ENCODE measurements at regions not wholly inside any gene's neighbourhood (a gene's known extent, or its start where the extent isn't known, plus 50 kb on each side); places are given as distances from the start of the nearest gene placed in this dataset.

DNA sequence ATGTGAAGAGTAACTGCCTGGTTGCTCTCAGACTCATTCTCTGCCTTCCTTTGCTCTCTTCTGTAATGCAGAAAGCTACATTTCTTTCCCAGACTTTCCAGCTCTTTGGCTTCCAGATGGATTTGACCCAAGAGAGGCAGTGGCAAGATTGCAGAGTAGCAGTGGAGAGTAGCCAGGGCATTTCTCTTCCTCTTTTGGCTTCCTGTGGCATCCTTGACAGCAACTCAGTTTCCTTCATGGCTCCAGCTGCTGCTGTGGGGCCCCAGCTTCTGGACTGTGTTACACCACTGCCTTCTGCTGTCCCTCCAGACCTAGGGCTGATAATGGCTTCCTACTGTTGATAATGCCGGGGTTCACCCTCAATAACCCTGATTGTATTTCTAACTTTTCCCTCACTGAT lies 469.4 kb upstream of the SPRED2 start:
- POLR2A ChIA-PET (ENCODE audit: unreplicated experiment): interaction anchor here (0.6 kb wide), 1 partner anchor 675 kb away, joined by 3 read pairs; no protein-coding TSS in a partner anchor
- Histone ChIP-seq H3K27me3 (ENCODE audit: control insufficient read depth, insufficient read depth, low read length) (no peaks in the 10 kb centered on the region; the same call in 1 of the 2 replicates), H3K27ac (ENCODE audit: insufficient read depth, low read length) (no peak overlapping the region)

More for the DNA sequence above, 469.4 kb upstream of the SPRED2 start:
- H4K8ac ChIP-seq (ENCODE audit: low read depth in 2 of 2, low read length in 2 of 2): no peak overlapping the region
- TF ChIP-seq MAFK (IDR thresholded peaks at IDR 0.05; ENCODE audit: low read depth, low read length) (no peak), POLR2A (IDR thresholded peaks at IDR 0.05; ENCODE audit: low read depth, low read length) (no peak), RAD21 (IDR thresholded peaks at IDR 0.05; ENCODE audit: low read length) (no peak), RFX5 (IDR thresholded peaks at IDR 0.05; ENCODE audit: low read depth, low read length) (no peak), CHD1 (IDR thresholded peaks at IDR 0.05; ENCODE audit: low read depth, low read length) (no peak), NFE2L2 (IDR thresholded peaks at IDR 0.05; ENCODE audit: low read depth, low read length) (no peak), CEBPB (IDR thresholded peaks at IDR 0.05; ENCODE audit: low read depth, low read length) (no peak), FOS (IDR thresholded peaks at IDR 0.05; ENCODE audit: low read depth, low read length) (no peak), MXI1 (IDR thresholded peaks at IDR 0.05; ENCODE audit: borderline replicate concordance, low read depth, low read length) (no peak), BHLHE40 (IDR thresholded peaks at IDR 0.05; ENCODE audit: low read depth, low read length) (no peak), RCOR1 (IDR thresholded peaks at IDR 0.05; ENCODE audit: insufficient replicate concordance, low read length) (no peak), SMC3 (IDR thresholded peaks at IDR 0.05; ENCODE audit: low read depth, low read length) (no peak)
- TF ChIP-seq, protein P1, sequence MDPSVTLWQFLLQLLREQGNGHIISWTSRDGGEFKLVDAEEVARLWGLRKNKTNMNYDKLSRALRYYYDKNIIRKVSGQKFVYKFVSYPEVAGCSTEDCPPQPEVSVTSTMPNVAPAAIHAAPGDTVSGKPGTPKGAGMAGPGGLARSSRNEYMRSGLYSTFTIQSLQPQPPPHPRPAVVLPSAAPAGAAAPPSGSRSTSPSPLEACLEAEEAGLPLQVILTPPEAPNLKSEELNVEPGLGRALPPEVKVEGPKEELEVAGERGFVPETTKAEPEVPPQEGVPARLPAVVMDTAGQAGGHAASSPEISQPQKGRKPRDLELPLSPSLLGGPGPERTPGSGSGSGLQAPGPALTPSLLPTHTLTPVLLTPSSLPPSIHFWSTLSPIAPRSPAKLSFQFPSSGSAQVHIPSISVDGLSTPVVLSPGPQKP (IDR thresholded peaks at IDR 0.05; ENCODE audit: borderline replicate concordance, low read depth, low read length): no peak
- TF ChIP-seq, protein P2, sequence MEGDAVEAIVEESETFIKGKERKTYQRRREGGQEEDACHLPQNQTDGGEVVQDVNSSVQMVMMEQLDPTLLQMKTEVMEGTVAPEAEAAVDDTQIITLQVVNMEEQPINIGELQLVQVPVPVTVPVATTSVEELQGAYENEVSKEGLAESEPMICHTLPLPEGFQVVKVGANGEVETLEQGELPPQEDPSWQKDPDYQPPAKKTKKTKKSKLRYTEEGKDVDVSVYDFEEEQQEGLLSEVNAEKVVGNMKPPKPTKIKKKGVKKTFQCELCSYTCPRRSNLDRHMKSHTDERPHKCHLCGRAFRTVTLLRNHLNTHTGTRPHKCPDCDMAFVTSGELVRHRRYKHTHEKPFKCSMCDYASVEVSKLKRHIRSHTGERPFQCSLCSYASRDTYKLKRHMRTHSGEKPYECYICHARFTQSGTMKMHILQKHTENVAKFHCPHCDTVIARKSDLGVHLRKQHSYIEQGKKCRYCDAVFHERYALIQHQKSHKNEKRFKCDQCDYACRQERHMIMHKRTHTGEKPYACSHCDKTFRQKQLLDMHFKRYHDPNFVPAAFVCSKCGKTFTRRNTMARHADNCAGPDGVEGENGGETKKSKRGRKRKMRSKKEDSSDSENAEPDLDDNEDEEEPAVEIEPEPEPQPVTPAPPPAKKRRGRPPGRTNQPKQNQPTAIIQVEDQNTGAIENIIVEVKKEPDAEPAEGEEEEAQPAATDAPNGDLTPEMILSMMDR (conservative IDR thresholded peaks at IDR 0.05; ENCODE audit: low read depth, low read length): no peak
- TF ChIP-seq, protein P3, sequence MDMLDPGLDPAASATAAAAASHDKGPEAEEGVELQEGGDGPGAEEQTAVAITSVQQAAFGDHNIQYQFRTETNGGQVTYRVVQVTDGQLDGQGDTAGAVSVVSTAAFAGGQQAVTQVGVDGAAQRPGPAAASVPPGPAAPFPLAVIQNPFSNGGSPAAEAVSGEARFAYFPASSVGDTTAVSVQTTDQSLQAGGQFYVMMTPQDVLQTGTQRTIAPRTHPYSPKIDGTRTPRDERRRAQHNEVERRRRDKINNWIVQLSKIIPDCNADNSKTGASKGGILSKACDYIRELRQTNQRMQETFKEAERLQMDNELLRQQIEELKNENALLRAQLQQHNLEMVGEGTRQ (IDR thresholded peaks at IDR 0.05; ENCODE audit: low read depth, low read length): no peak
- dilution Hi-C loops (cut with HindIII; ENCODE audit: low sequenced_read_pairs, unreplicated experiment): no loop called here
- H2AK9ac ChIP-seq (replicated peaks; ENCODE audit: low read depth, low read length, poor library complexity): no peak overlapping the region
- in situ Hi-C loops (cut with MboI; ENCODE audit: low sequenced_read_pairs): no loop called here
- ATAC-seq (ENCODE audit: low read depth): no peak
- no peak overlapping the region for H4K5ac ChIP-seq (ENCODE audit: low read depth, low read length)
- no peak overlapping the region for H3K4me3 ChIP-seq (ENCODE audit: insufficient read depth, low read depth, low read length)
- H3K36me3 ChIP-seq (ENCODE audit: control insufficient read depth, insufficient read depth, low read length): no peaks in the 10 kb centered on the region
- WGBS, 2 experiments (ENCODE audit: extremely low coverage in 2 of 2, insufficient read length in 1 of 2): no CpG with 5 or more reads among the region's 1 CpG
- no peak overlapping the region for H2BK120ac ChIP-seq (ENCODE audit: low read depth, low read length)
- CTCF ChIA-PET: no interaction called here
- no peak overlapping the region for H3K9ac ChIP-seq (ENCODE audit: low read depth, low read length)
- intact Hi-C loops (cut with micrococcal nuclease): no loop called here
- no peaks in the 10 kb centered on the region for H3K9me3 ChIP-seq (ENCODE audit: control insufficient read depth, insufficient read depth, low read length)
- H4K20me1 ChIP-seq (ENCODE audit: insufficient read depth, low read length): no peaks in the 10 kb centered on the region
- H2BK5ac ChIP-seq (ENCODE audit: low read depth, low read length, poor library complexity, severe bottlenecking): no peak overlapping the region
- H2BK15ac ChIP-seq (ENCODE audit: low read depth, low read length): no peak overlapping the region
- H3K9me1 ChIP-seq (ENCODE audit: insufficient read depth, low read length): no peaks in the 10 kb centered on the region
- H3K18ac ChIP-seq (ENCODE audit: low read depth, low read length): no peak overlapping the region
- no peaks in the 10 kb centered on the region for H3K79me1 ChIP-seq (ENCODE audit: low read depth in 1 of 2, low read length in 2 of 2)
- no peak for DNase-seq
- H3K14ac ChIP-seq (replicated peaks; ENCODE audit: low read depth, low read length): no peak overlapping the region
- H3K4ac ChIP-seq (ENCODE audit: low read depth, low read length): no peak overlapping the region
- no peak overlapping the region for H3K4me2 ChIP-seq (ENCODE audit: low read depth, low read length)
- BruUV-seq (replicated peaks): no TSS peak
- H2AK5ac ChIP-seq (ENCODE audit: low read depth, low read length): no peak overlapping the region
- no peaks in the 10 kb centered on the region for H3K4me1 ChIP-seq (ENCODE audit: control insufficient read depth, insufficient read depth, low read length)
- H4K91ac ChIP-seq (ENCODE audit: insufficient read depth, low read depth, low read length): no peak overlapping the region
- H2BK20ac ChIP-seq (ENCODE audit: low read depth, low read length): no peak overlapping the region
- H3K23ac ChIP-seq (ENCODE audit: low read depth, low read length): no peak overlapping the region
- H2AFZ ChIP-seq (replicated peaks; ENCODE audit: low read length, poor library complexity): no peak overlapping the region
- no peak overlapping the region for H3K56ac ChIP-seq (ENCODE audit: extremely low read depth, insufficient read depth, low read length)

Data from IMR-90 (cell line).